Hepatocyte (in vitro differentiated cells): ENCODE measurements at regions not wholly inside any gene's neighbourhood (a gene's known extent, or its start where the extent isn't known, plus 50 kb on each side); places are given as distances from the start of the nearest gene placed in this dataset.

Source experiments
- CTCF ChIP-seq: fragments of 200-600 bp; sonication (generic); IDR thresholded peaks from 2 replicates; pipeline ENCODE4 v1.5.1; 2016; ENCODE audit warnings: antibody characterized with exemption, mild to moderate bottlenecking; ENCODE audit not compliant: poor library complexity
- EZH2phosphoT487 ChIP-seq: fragments of 200-600 bp; sonication (generic); IDR thresholded peaks from one replicate; pipeline ENCODE4 v1.6.1; 2018; ENCODE audit warnings: antibody characterized with exemption, mild to moderate bottlenecking, low read depth, moderate library complexity; ENCODE audit not compliant: unreplicated experiment, severe bottlenecking

GRCh38 chr3:4062621-4063020 lies 240.5 kb upstream of the SETMAR start:
- no peak for TF ChIP-seq CTCF
- TF ChIP-seq EZH2phosphoT487 = no peak
